H9 (cell line): ENCODE measurements at regions not wholly inside any gene's neighbourhood (a gene's known extent, or its start where the extent isn't known, plus 50 kb on each side); places are given as distances from the start of the nearest gene placed in this dataset.

Experiments used
- DNase-seq: peaks from one replicate; pipeline ENCODE4 v3.0.0-alpha.2; 2017
- H2AFZ ChIP-seq: one replicate; pipeline ENCODE4 v1.6.1; 2013; ENCODE audit warnings: mild to moderate bottlenecking, low read length, control low read depth, moderate library complexity
- H2AK5ac ChIP-seq: 2 replicates; pipeline ENCODE4 v1.6.1; 2013; ENCODE audit warnings: low read length, control low read depth, mixed read lengths; ENCODE audit not compliant: insufficient read length
- H2BK120ac ChIP-seq: one replicate; pipeline ENCODE4 v1.6.1; 2013; ENCODE audit warnings: low read depth, mild to moderate bottlenecking, low read length, control low read depth, inconsistent platforms; ENCODE audit not compliant: poor library complexity, severe bottlenecking
- H2BK12ac ChIP-seq: 2 replicates; pipeline ENCODE4 v1.6.1; 2013; ENCODE audit warnings: low read length, control low read depth, mixed read lengths, low read depth; ENCODE audit not compliant: insufficient read length
- H2BK15ac ChIP-seq: 2 replicates; pipeline ENCODE4 v1.6.1; 2013; ENCODE audit warnings: low read depth, low read length, control low read depth
- H2BK20ac ChIP-seq: one replicate; pipeline ENCODE4 v1.6.1; 2013; ENCODE audit warnings: low read depth, mild to moderate bottlenecking, low read length, control low read depth, inconsistent platforms; ENCODE audit not compliant: poor library complexity, severe bottlenecking
- H2BK5ac ChIP-seq: 2 replicates; pipeline ENCODE4 v1.6.1; 2013; ENCODE audit warnings: low read length, control low read depth, mixed read lengths; ENCODE audit not compliant: insufficient read length
- H3K14ac ChIP-seq: 2 replicates; pipeline ENCODE4 v1.6.1; 2013; ENCODE audit warnings: low read length, control low read depth; ENCODE audit not compliant: insufficient read depth
- H3K18ac ChIP-seq: 2 replicates; pipeline ENCODE4 v1.6.1; 2013; ENCODE audit warnings: low read depth, mild to moderate bottlenecking, mixed read lengths, low read length, control low read depth; ENCODE audit not compliant: insufficient read length
- H3K23ac ChIP-seq: 2 replicates; pipeline ENCODE4 v1.6.1; 2013; ENCODE audit warnings: low read length, control low read depth, mixed read lengths, low read depth; ENCODE audit not compliant: insufficient read length
- H3K23me2 ChIP-seq: 2 replicates; pipeline ENCODE4 v1.6.1; 2013; ENCODE audit warnings: low read depth, mild to moderate bottlenecking, mixed read lengths, low read length, control low read depth; ENCODE audit not compliant: insufficient read length, poor library complexity, severe bottlenecking
- H3K27ac ChIP-seq: 2 replicates; pipeline ENCODE4 v1.5.1; 2013; ENCODE audit warnings: low read length, control low read depth, mixed read lengths, low read depth; ENCODE audit not compliant: insufficient read length
- H3K27me3 ChIP-seq: 2 replicates; pipeline ENCODE4 v1.6.1; 2013; ENCODE audit warnings: low read length, control low read depth, inconsistent platforms; ENCODE audit not compliant: insufficient read depth
- H3K4ac ChIP-seq: 2 replicates; pipeline ENCODE4 v1.6.1; 2013; ENCODE audit warnings: low read depth, mild to moderate bottlenecking, control low read depth, inconsistent platforms, low read length, moderate library complexity
- H3K4me1 ChIP-seq: 2 replicates; pipeline ENCODE4 v1.6.1; 2013; ENCODE audit warnings: low read length, control low read depth, inconsistent platforms; ENCODE audit not compliant: insufficient read depth
- H3K4me2 ChIP-seq: 2 replicates; pipeline ENCODE4 v1.6.1; 2013; ENCODE audit warnings: low read length, control low read depth, mixed read lengths; ENCODE audit not compliant: insufficient read length, insufficient read depth
- H3K56ac ChIP-seq: 2 replicates; pipeline ENCODE4 v1.6.1; 2013; ENCODE audit warnings: low read depth, mild to moderate bottlenecking, mixed read lengths, low read length, control low read depth; ENCODE audit not compliant: insufficient read length
- H3K79me1 ChIP-seq: 2 replicates; pipeline ENCODE4 v1.6.1; 2013; ENCODE audit warnings: low read depth, mild to moderate bottlenecking, moderate library complexity, low read length, control low read depth, inconsistent platforms; ENCODE audit not compliant: insufficient read depth, poor library complexity, severe bottlenecking
- H3K79me2 ChIP-seq: 2 replicates; pipeline ENCODE4 v1.6.1; 2013; ENCODE audit warnings: low read length, control low read depth, inconsistent platforms; ENCODE audit not compliant: insufficient read depth
- H3K9ac ChIP-seq: 2 replicates; pipeline ENCODE4 v1.6.1; 2013; ENCODE audit warnings: low read length, control low read depth, mixed read lengths; ENCODE audit not compliant: insufficient read length; ENCODE audit errors: extremely low read depth
- H3K9me3 ChIP-seq: one replicate; pipeline ENCODE4 v1.6.1; 2013; ENCODE audit warnings: low read depth, low read length, inconsistent platforms; ENCODE audit not compliant: control insufficient read depth
- H3T11ph ChIP-seq: one replicate; pipeline ENCODE4 v1.6.1; 2013; ENCODE audit warnings: mild to moderate bottlenecking, low read length, control low read depth, inconsistent platforms
- H4K20me1 ChIP-seq: one replicate; pipeline ENCODE4 v1.6.1; 2013; ENCODE audit not compliant: control insufficient read depth, insufficient read length, insufficient read depth
- H4K5ac ChIP-seq: 2 replicates; pipeline ENCODE4 v1.6.1; 2013; ENCODE audit warnings: low read depth, mild to moderate bottlenecking, mixed read lengths, low read length, control low read depth; ENCODE audit not compliant: insufficient read length
- H4K8ac ChIP-seq: replicated peaks from 2 replicates; pipeline ENCODE4 v1.6.1; 2013; ENCODE audit warnings: low read length, control low read depth, mixed read lengths, low read depth; ENCODE audit not compliant: insufficient read length
- H4K91ac ChIP-seq: 2 replicates; pipeline ENCODE4 v1.6.1; 2013; ENCODE audit warnings: low read depth, mild to moderate bottlenecking, moderate library complexity, mixed read lengths, low read length, control low read depth; ENCODE audit not compliant: insufficient read length
- H3K27ac Mint-ChIP-seq, 3 experiments: 2 replicates in 2 of 3; 3 replicates in 1 of 3; pipeline ENCODE4 v1.8.0; 2020 to 2021; ENCODE audit warnings: mixed read lengths in 3 of 3, mild to moderate bottlenecking in 1 of 3, moderate library complexity in 1 of 3
- H3K27me3 Mint-ChIP-seq: 2 replicates; pipeline ENCODE4 v1.8.0; 2021; ENCODE audit warnings: low read depth, mild to moderate bottlenecking, moderate library complexity, mixed read lengths
- H3K36me3 Mint-ChIP-seq, 3 experiments: 2 replicates in 2 of 3; 3 replicates in 1 of 3; pipeline ENCODE4 v1.8.0; 2020 to 2021; ENCODE audit warnings: low read depth in 3 of 3, mixed read lengths in 3 of 3; ENCODE audit not compliant: insufficient read depth in 1 of 3
- H3K4me1 Mint-ChIP-seq, 2 experiments: 2 replicates each; pipeline ENCODE4 v1.8.0; 2020; ENCODE audit warnings: mixed read lengths in 2 of 2
- H3K4me3 Mint-ChIP-seq, 2 experiments: 2 replicates in 1 of 2; 3 replicates in 1 of 2; pipeline ENCODE4 v1.8.0; 2020 to 2021; ENCODE audit warnings: mild to moderate bottlenecking in 2 of 2, mixed read lengths in 2 of 2, moderate library complexity in 1 of 2
- H3K9me3 Mint-ChIP-seq, 2 experiments: 2 replicates in 1 of 2; 3 replicates in 1 of 2; pipeline ENCODE4 v1.8.0; 2020; ENCODE audit warnings: mild to moderate bottlenecking in 2 of 2, mixed read lengths in 2 of 2, moderate library complexity in 1 of 2
- CTCF ChIP-seq: fragments of 200-600 bp; sonication (generic); conservative IDR thresholded peaks from 3 replicates; pipeline ENCODE4 v1.8.0; 2021; ENCODE audit warnings: antibody characterized with exemption, mild to moderate bottlenecking
- WGBS: extraction: QIAGEN DNeasy Blood & Tissue Kit; methylation state at CpG from one replicate; pipeline ENCODE4 v1.1.7; 2013; ENCODE audit warnings: missing lambda C conversion rate, low lambda C conversion rate, mixed read lengths; ENCODE audit not compliant: insufficient read length; ENCODE audit errors: extremely low coverage; 5-methylcytosine and 5-hydroxymethylcytosine counted together

DNA sequence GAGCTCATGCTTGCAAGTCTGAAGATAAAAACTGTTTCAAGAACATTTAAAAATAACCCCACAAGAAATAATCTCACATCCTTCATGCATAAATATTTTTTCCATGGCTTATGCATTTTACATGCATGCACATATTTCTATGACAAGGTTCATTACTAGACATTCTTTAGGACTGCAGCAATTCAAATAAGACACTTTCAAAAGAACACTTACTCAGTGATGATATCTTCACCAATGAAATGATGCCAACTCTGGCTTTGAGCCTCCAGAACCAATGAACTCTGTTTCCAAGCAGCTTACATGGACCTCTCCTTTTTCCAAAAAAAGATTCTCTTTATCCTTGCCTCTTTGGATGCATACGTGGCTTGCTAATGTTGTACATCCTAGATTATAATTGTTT is 279.9 kb downstream of the ADAM29 start:
- Histone ChIP-seq H3K4me1 (no peaks in the 10 kb centered on the region), H3K79me2 (no peaks in the 10 kb centered on the region), H2BK15ac (no peak overlapping the region), H2AK5ac (no peak overlapping the region), H3K79me1 (no peaks in the 10 kb centered on the region), H3K14ac (no peak overlapping the region), H3K27ac (no peak overlapping the region), H2AFZ (no peak overlapping the region), H3K9ac (no peak overlapping the region), H3T11ph (no peak overlapping the region), H3K56ac (no peak overlapping the region), H3K4ac (no peak overlapping the region), H4K91ac (no peak overlapping the region), H2BK20ac (no peak overlapping the region), H2BK120ac (no peak overlapping the region), H4K20me1 (no peaks in the 10 kb centered on the region), H3K9me3 (no peaks in the 10 kb centered on the region), H4K8ac (no peak overlapping the region), H2BK12ac (no peak overlapping the region), H3K18ac (no peak overlapping the region), H3K4me2 (no peak overlapping the region), H3K27me3 (no peaks in the 10 kb centered on the region), H3K23ac (no peak overlapping the region), H2BK5ac (no peak overlapping the region), H4K5ac (no peak overlapping the region), H3K23me2 (no peaks in the 10 kb centered on the region)
- Mint-ChIP-seq H3K27me3 (no peaks in the 10 kb centered on the region), H3K36me3 (no peaks in the 10 kb centered on the region), H3K9me3 (no peaks in the 10 kb centered on the region), H3K4me3 (no peak overlapping the region), H3K4me1 (peaks cover 0 to 2% of the 10 kb centered on the region in 2 experiments; a peak in 1 of 4 replicates), H3K27ac (no peak overlapping the region)
- TF ChIP-seq CTCF: no peak
- DNase-seq: no peak
- no CpG with 5 or more reads among the region's 1 CpG for WGBS
